Activated T-helper 2 cell treated with anti-CD3 and anti-CD28 coated beads, Interferon-gamma antibody, Interleukin-2, Interleukin-4, amounts not matched to agents 10 μg/mL and 5 μg/mL and 100 μg/mL, durations not matched to agents 14 hours and 24 hours and 36 hours (primary cell): ENCODE measurements at regions not wholly inside any gene's neighbourhood (a gene's known extent, or its start where the extent isn't known, plus 50 kb on each side); places are given as distances from the start of the nearest gene placed in this dataset.

Experiments used
- DNase-seq: peaks from one replicate; pipeline ENCODE4 v3.0.0; 2021; ENCODE audit warnings: low spot score
- H3K27ac Mint-ChIP-seq: one replicate; pipeline ENCODE4 v1.8.0; 2021; ENCODE audit warnings: mixed read lengths
- H3K27me3 Mint-ChIP-seq: one replicate; pipeline ENCODE4 v1.8.0; 2021; ENCODE audit warnings: low read depth, mixed read lengths
- H3K36me3 Mint-ChIP-seq: one replicate; pipeline ENCODE4 v1.8.0; 2021; ENCODE audit warnings: low read depth, mixed read lengths
- H3K4me1 Mint-ChIP-seq: one replicate; pipeline ENCODE4 v1.8.0; 2021; ENCODE audit warnings: low read depth, mixed read lengths
- H3K4me3 Mint-ChIP-seq: one replicate; pipeline ENCODE4 v1.8.0; 2021; ENCODE audit warnings: low read depth, mild to moderate bottlenecking, moderate library complexity, mixed read lengths
- H3K9me3 Mint-ChIP-seq: one replicate; pipeline ENCODE4 v1.8.0; 2021; ENCODE audit warnings: mixed read lengths
- intact Hi-C: fragments of 100-400 bp; cut with micrococcal nuclease; formaldehyde crosslinking; loops from one replicate; pipeline ENCODE4 v1.15.1; 2023

- intact Hi-C loops: no loop called here
- no peaks in the 10 kb centered on the region for H3K9me3 Mint-ChIP-seq
- peaks cover 28% of the 10 kb centered on the region for H3K4me1 Mint-ChIP-seq
- H3K36me3 Mint-ChIP-seq: no peaks in the 10 kb centered on the region
- no peak overlapping the region for H3K4me3 Mint-ChIP-seq
- DNase-seq: no peak
- peaks cover 2% of the 10 kb centered on the region for H3K27me3 Mint-ChIP-seq
- no peak overlapping the region for H3K27ac Mint-ChIP-seq
Measured at GRCh38 chr5:56316299-56316994, 83.3 kb upstream of the ANKRD55 start.

- no peak overlapping the region for H3K27ac Mint-ChIP-seq
- intact Hi-C loops: no loop called here
- no peaks in the 10 kb centered on the region for H3K9me3 Mint-ChIP-seq
- H3K4me1 Mint-ChIP-seq: peaks cover 21% of the 10 kb centered on the region
- H3K27me3 Mint-ChIP-seq: peaks cover 5% of the 10 kb centered on the region
- DNase-seq: no peak
- no peaks in the 10 kb centered on the region for H3K36me3 Mint-ChIP-seq
- H3K4me3 Mint-ChIP-seq: no peak overlapping the region
Measured at GRCh38 chr5:56314529-56314928, 81.4 kb upstream of the ANKRD55 start.

- no peak for DNase-seq
- intact Hi-C loops: no loop called here
- Mint-ChIP-seq H3K36me3 (no peaks in the 10 kb centered on the region), H3K27me3 (peaks cover 5% of the 10 kb centered on the region), H3K4me1 (peaks cover 22% of the 10 kb centered on the region), H3K27ac (no peak overlapping the region), H3K9me3 (no peaks in the 10 kb centered on the region), H3K4me3 (no peak overlapping the region)
Measured at GRCh38 chr5:56313596-56313995, 80.5 kb upstream of the ANKRD55 start.

GRCh38 chr5:56313004-56313531 is 79.9 kb upstream of the ANKRD55 start:
- H3K4me1 Mint-ChIP-seq: peaks cover 22% of the 10 kb centered on the region
- intact Hi-C loops: no loop called here

GRCh38 chr5:56311306-56311905 is 78.3 kb upstream of the ANKRD55 start:
- H3K36me3 Mint-ChIP-seq: peaks cover under 1% of the 10 kb centered on the region
- DNase-seq: no peak
- H3K9me3 Mint-ChIP-seq: peaks cover 6% of the 10 kb centered on the region
- intact Hi-C loops: no loop called here
- H3K27me3 Mint-ChIP-seq: peaks cover 5% of the 10 kb centered on the region
- no peak overlapping the region for H3K27ac Mint-ChIP-seq
- H3K4me1 Mint-ChIP-seq: peaks cover 13% of the 10 kb centered on the region
- no peak overlapping the region for H3K4me3 Mint-ChIP-seq

More at GRCh38 chr5:56313004-56313531, 79.9 kb upstream of the ANKRD55 start:
- peaks cover 5% of the 10 kb centered on the region for H3K27me3 Mint-ChIP-seq
- H3K27ac Mint-ChIP-seq: no peak overlapping the region
- no peaks in the 10 kb centered on the region for H3K9me3 Mint-ChIP-seq
- H3K36me3 Mint-ChIP-seq: no peaks in the 10 kb centered on the region
- H3K4me3 Mint-ChIP-seq: no peak overlapping the region
- no peak for DNase-seq

- no peak overlapping the region for H3K4me3 Mint-ChIP-seq
- no peak overlapping the region for H3K27ac Mint-ChIP-seq
- peaks cover 10% of the 10 kb centered on the region for H3K4me1 Mint-ChIP-seq
- intact Hi-C loops: no loop called here
- peaks cover 12% of the 10 kb centered on the region for H3K9me3 Mint-ChIP-seq
- H3K27me3 Mint-ChIP-seq: peaks cover 5% of the 10 kb centered on the region
- peaks cover 5% of the 10 kb centered on the region for H3K36me3 Mint-ChIP-seq
- no peak for DNase-seq
Measured at GRCh38 chr5:56310711-56311204, 77.6 kb upstream of the ANKRD55 start.

GRCh38 chr5:56309262-56309826 is 76.2 kb upstream of the ANKRD55 start:
- H3K27me3 Mint-ChIP-seq: peaks cover 3% of the 10 kb centered on the region

GRCh38 chr5:56307714-56308333 is 74.7 kb upstream of the ANKRD55 start:
- intact Hi-C loops: no loop called here
- peaks cover 10% of the 10 kb centered on the region for H3K4me1 Mint-ChIP-seq

More at GRCh38 chr5:56309262-56309826, 76.2 kb upstream of the ANKRD55 start:
- H3K9me3 Mint-ChIP-seq: peaks cover 15% of the 10 kb centered on the region
- no peak for DNase-seq
- no peak overlapping the region for H3K27ac Mint-ChIP-seq
- H3K4me3 Mint-ChIP-seq: no peak overlapping the region
- intact Hi-C loops: no loop called here
- H3K4me1 Mint-ChIP-seq: peaks cover 10% of the 10 kb centered on the region
- peaks cover 5% of the 10 kb centered on the region for H3K36me3 Mint-ChIP-seq

GRCh38 chr5:56306433-56307150 is 73.5 kb upstream of the ANKRD55 start:
- DNase-seq: no peak
- no peak overlapping the region for H3K27ac Mint-ChIP-seq
- peaks cover 15% of the 10 kb centered on the region for H3K9me3 Mint-ChIP-seq
- peaks cover 12% of the 10 kb centered on the region for H3K4me1 Mint-ChIP-seq
- H3K4me3 Mint-ChIP-seq: no peak overlapping the region
- peaks cover 3% of the 10 kb centered on the region for H3K27me3 Mint-ChIP-seq
- H3K36me3 Mint-ChIP-seq: peaks cover 5% of the 10 kb centered on the region
- intact Hi-C loops: no loop called here

More at GRCh38 chr5:56307714-56308333, 74.7 kb upstream of the ANKRD55 start:
- Mint-ChIP-seq H3K27ac (no peak overlapping the region), H3K27me3 (peaks cover 3% of the 10 kb centered on the region), H3K9me3 (peaks cover 15% of the 10 kb centered on the region), H3K4me3 (no peak overlapping the region), H3K36me3 (peaks cover 5% of the 10 kb centered on the region)
- no peak for DNase-seq

GRCh38 chr5:56305001-56305950 is 72.1 kb upstream of the ANKRD55 start:
- Mint-ChIP-seq H3K9me3 (peaks cover 15% of the 10 kb centered on the region), H3K4me3 (no peak overlapping the region), H3K4me1 (peaks cover 11% of the 10 kb centered on the region), H3K27me3 (peaks cover 3% of the 10 kb centered on the region), H3K36me3 (peaks cover 5% of the 10 kb centered on the region), H3K27ac (no peak overlapping the region)
- intact Hi-C loops: no loop called here
- no peak for DNase-seq

- Mint-ChIP-seq H3K4me1 (peaks cover 5% of the 10 kb centered on the region), H3K27ac (no peak overlapping the region), H3K27me3 (no peaks in the 10 kb centered on the region), H3K36me3 (peaks cover 5% of the 10 kb centered on the region), H3K9me3 (peaks cover 15% of the 10 kb centered on the region), H3K4me3 (no peak overlapping the region)
- intact Hi-C loops: no loop called here
- DNase-seq: no peak
Measured at GRCh38 chr5:56303511-56303910, 70.4 kb upstream of the ANKRD55 start.
